NCI-H128 (cell line): ENCODE measurements at regions not wholly inside any gene's neighbourhood (a gene's known extent, or its start where the extent isn't known, plus 50 kb on each side); places are given as distances from the start of the nearest gene placed in this dataset.

Experiments
- DNase-seq: peaks from one replicate; lab custom pipeline; 2025; ENCODE audit not compliant: unreplicated experiment; lab: John Stamatoyannopoulos, UW

DNA sequence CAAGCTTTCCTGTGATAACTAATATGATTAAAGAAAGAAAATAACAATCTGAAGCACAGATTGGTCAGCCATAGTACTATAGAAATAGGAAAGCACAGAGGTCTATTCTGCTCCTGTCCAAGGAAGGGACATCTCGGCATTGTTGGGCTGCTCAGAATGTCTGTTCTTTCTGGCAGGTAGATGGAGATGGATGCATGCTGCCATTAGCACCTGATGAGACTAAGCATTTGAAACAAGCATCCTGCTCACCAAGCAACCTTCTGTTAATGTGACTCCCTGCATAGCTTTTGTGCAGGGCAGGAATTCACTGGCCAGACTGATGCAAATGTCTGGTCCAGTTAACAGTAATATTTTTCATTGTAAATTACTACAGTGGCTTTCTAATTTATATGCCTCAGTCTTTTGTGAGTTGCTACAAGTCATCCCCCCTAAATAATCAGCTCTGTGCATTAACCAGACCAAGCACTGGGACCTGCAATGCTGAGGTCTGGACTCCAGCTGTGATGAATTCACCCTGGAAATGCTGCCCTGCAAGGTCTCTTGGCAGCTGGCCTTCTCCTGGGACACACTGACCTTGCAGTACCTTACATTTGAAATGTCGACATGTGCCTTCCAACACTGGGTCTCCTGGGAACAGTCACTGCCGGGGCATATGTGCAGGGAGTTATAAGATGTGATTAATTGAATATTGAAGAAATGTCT lies 1123.7 kb downstream of the IGSF11 start:
- DNase-seq = no peak

DNA sequence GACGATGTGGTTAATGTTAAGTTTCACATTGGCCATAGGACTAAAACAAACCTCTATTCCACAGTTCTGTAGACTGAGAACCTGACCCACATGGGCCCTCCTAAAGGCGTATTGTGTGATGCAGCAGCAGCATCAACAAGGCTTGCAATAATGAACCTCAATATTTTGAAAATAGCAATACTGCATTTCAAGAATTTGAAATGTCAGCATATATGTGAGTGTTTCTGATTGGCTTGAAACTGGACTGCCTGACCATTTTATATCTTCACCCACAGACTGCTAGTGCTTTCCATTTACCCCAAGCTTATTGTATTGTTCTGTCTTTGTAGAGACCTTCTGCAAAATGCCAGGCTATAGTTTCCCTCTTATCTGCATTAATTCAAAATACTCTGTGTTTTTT lies 1122.3 kb downstream of the IGSF11 start:
- DNase-seq = no peak

DNA sequence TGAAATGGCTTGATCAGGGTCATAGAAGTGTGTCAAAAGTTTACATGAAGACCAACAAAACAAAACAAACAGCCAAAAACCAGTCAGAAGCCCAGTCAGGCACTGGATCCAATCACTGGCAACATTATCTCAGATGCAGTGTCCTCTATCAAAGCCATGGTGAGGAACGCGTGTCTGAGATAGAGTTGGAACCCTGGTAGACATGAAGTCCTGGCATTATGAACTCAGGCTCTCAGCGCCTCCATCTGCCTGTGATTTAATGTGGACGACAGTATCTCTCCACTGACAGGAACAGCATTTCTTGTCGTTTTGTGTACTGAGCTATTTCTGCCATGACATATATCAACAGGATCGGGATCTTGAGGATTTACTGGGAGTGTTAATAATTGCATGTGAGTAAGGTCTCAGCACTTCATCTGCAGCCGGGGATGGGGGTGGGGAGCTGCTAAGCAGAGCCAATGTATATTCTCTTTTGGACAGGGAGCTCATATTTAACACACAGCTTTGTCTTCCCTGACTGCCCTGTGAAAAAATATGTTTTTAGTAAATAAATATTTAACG lies 1120.0 kb downstream of the IGSF11 start:
- DNase-seq = no peak

DNA sequence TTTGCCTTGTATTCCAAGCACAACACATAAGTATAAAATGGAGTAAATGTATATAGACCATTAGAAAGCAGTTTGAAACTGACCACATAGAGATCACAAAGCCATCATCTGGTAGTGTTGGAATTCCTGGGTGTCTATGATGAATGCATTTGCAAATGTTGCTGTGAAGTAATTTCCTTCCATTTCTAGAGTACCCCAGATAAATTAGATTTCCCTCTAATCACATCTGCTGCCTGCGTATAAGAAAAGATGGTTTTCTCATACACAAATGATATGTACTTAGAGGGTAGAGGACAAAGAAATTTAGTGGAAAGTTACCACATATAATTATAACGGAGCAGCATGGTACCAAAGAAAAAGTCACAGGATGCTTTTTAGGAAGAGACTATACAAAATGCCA lies 1117.8 kb downstream of the IGSF11 start:
- DNase-seq = no peak

DNA sequence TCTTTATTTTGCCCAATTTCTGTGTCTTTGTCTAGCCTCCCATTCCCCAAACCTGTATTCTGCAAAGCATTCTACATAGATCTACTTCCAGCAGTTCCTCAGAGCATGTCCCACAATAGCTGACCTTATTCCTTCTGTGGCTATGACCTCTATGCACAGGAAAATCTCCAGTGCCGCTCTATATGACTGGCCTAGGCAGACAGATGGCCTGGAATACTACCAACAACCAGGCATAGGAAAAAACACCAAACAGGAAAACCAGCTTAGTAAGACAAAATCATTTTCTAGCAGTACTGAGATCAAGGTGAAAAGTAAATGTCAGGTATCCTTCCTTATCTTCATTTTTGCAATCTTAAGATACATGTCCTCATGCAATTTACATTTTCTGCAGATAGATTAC lies 1115.0 kb downstream of the IGSF11 start:
- no peak for DNase-seq

- no peak for DNase-seq
These were observed 1114.3 kb downstream of the IGSF11 start for GRCh38 chr3:117920253-117920898.

DNA sequence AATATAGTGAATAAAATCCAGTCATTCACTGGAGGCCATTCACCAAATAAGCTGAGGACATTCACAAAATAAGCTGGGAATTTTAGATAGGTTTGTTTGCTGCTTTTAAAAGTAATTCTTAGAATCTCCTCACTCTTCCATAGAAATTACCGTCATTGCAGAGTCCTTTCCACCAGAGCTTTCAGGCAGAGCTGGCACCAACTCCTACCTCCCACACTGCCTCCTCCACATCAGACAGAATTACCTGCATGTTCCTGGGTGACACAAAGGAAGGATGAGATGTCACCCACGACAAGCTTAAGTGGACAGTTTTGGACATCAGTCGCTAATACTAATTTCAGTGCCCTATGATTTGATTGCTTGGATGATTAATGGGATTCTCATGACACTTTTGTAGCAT lies 1113.2 kb downstream of the IGSF11 start:
- no peak for DNase-seq

DNA sequence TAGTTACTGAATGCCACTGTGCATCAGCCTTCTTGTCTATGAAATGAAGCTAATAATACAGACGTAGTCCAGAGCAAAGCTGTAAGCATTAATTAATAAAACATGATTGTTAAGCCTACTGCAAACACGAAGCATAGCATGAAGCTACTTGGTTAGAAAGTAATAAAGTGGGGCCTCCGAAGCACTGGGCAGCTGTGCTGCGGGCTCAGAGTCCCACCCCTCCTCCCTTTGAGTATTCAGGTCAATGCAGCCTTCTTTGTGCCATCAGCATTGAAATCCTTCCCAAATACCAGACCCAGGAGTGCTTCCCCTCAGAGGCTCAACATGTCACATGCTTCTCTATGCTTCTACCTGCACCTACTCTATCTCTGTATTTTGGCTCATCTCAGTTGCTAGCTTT lies 1112.6 kb downstream of the IGSF11 start:
- no peak for DNase-seq

- no peak for DNase-seq
These were observed 1107.8 kb downstream of the IGSF11 start for GRCh38 chr3:117926819-117927218.

- DNase-seq = no peak
These were observed 1106.8 kb downstream of the IGSF11 start for GRCh38 chr3:117927825-117928224.

- no peak for DNase-seq
These were observed 1105.8 kb downstream of the IGSF11 start for GRCh38 chr3:117928836-117929235.

GRCh38 chr3:117932441-117932840 lies 1102.2 kb downstream of the IGSF11 start:
- no peak for DNase-seq

- DNase-seq = no peak
These were observed 1098.5 kb downstream of the IGSF11 start for GRCh38 chr3:117936159-117936558.

DNA sequence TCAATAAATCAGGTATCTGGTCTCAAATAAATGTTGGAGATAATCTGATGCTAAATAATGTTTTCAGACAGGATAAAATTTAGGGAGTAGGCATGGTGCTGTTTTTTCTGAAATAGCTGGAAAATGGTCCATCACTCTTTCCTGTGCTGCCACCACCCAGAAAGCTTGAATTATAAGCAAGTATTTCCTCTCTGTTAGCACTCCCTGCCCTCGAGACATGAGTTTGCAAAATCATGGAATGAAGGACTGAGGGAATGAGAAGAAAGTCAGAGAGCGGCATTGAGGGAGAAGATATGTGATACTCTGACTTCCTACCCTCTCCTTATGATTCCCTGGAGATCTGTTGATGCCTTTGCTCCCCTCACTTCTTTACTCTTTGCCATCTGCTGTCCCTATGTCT lies 1095.7 kb downstream of the IGSF11 start:
- no peak for DNase-seq

- DNase-seq = no peak
These were observed 1095.1 kb downstream of the IGSF11 start for GRCh38 chr3:117939425-117940027.

DNA sequence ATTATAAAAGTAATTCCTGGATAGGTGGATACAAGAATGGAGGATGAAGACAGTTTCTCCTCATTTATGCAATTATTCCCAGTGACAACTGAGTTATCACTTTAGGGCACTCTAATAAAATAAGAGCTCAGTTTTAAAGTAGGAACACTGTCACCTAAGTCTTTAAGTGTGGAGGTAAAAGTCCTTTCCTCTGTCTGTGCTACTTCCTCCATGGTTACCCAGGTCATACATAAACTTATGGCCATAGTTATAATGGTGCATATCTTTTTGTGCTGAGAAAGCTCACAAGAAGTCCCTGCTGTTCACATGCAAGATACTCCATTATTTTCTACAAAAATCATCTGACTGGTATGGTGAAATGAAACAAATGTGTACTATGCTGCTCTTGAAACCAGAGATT lies 1093.6 kb downstream of the IGSF11 start:
- DNase-seq = no peak

- no peak for DNase-seq
These were observed 1092.9 kb downstream of the IGSF11 start for GRCh38 chr3:117941756-117942155.

- no peak for DNase-seq
These were observed 1080.5 kb downstream of the IGSF11 start for GRCh38 chr3:117954131-117954530.

DNA sequence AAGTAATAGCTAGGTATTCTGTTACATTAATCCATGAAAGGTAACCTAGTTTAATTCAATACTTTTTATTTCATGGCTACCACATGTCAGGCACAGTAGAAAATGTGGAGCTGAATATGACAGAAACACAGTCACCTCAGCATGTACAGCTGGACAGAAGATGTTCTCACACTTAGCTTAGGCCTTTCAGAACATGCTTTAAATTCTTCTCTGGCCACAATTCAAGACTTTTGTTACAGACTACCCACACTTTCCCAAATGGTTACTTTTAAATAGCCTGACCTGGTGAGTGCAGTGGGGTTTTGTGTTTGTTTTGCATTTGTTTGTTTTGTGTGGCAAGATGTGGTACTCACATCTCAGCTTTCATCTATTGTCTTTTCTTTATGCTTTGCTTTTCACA lies 1079.5 kb downstream of the IGSF11 start:
- DNase-seq = no peak

DNA sequence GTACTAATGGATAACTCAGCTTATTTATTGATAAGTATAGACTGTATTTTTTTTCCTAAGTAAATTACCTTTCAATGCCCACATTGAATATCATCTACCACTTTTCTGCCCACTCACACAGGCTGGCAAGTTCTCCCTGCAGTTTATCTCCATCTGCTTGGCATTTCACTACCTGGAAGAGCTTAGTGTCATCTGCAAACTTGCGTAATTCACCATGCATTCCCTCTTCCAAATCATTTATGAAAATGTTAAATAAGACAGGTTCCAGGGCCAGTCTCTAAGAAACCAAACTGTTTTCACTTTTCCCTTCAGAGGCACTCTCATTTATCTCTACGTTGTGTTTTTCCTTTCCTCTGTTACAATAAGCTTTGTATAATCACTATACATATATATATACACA lies 1076.6 kb downstream of the IGSF11 start:
- no peak for DNase-seq

- DNase-seq = no peak
These were observed 1071.9 kb downstream of the IGSF11 start for GRCh38 chr3:117962750-117963149.

- DNase-seq = no peak
These were observed 1070.8 kb downstream of the IGSF11 start for GRCh38 chr3:117963858-117964257.
